IMR-90 (cell line): ENCODE measurements at regions not wholly inside any gene's neighbourhood (a gene's known extent, or its start where the extent isn't known, plus 50 kb on each side); places are given as distances from the start of the nearest gene placed in this dataset.

Experiments
- ATAC-seq: fragments of 200-7000 bp; cut with Tn5 transposase; 2 replicates; pipeline ENCODE4 v1.9.1; 2020; ENCODE audit warnings: low read depth, mild to moderate bottlenecking, moderate library complexity
- BruUV-seq: library from RNA; stranded (reverse); fragments of 400-500 nt; replicated peaks from 2 replicates; lab custom pipeline; 2021; lab: Mats Ljungman, UMichigan
- CTCF ChIA-PET: fragments of 300-600 bp; formaldehyde crosslinking; extraction: SDS; loops from one replicate; lab custom pipeline; 2021; ENCODE audit warnings: antibody characterized with exemption; lab: Yijun Ruan, JAX
- POLR2A ChIA-PET: fragments of 300-600 bp; sonication (Branson Sonifier 250); formaldehyde crosslinking; loops from one replicate; lab custom pipeline; 2022; ENCODE audit warnings: antibody characterized with exemption; ENCODE audit not compliant: unreplicated experiment; lab: Charles Lee
- DNase-seq: peaks from one replicate; pipeline ENCODE4 v3.0.0; 2013
- H2AFZ ChIP-seq: replicated peaks from 2 replicates; pipeline ENCODE3; 2013; ENCODE audit warnings: low read length, mild to moderate bottlenecking; ENCODE audit not compliant: poor library complexity
- H2AK5ac ChIP-seq: 2 replicates; pipeline ENCODE4 v1.6.1; 2013; ENCODE audit warnings: low read depth, low read length, inconsistent platforms
- H2AK9ac ChIP-seq: replicated peaks from 2 replicates; pipeline ENCODE3; 2013; ENCODE audit warnings: mild to moderate bottlenecking, low read depth, low read length, moderate library complexity; ENCODE audit not compliant: poor library complexity
- H2BK120ac ChIP-seq: 2 replicates; pipeline ENCODE4 v1.6.1; 2013; ENCODE audit warnings: low read depth, low read length, inconsistent platforms
- H2BK15ac ChIP-seq: 3 replicates; pipeline ENCODE4 v1.6.1; 2013; ENCODE audit warnings: low read depth, low read length, inconsistent platforms
- H2BK20ac ChIP-seq: 2 replicates; pipeline ENCODE4 v1.6.1; 2013; ENCODE audit warnings: low read depth, mild to moderate bottlenecking, inconsistent platforms, low read length, moderate library complexity
- H2BK5ac ChIP-seq: 2 replicates; pipeline ENCODE4 v1.6.1; 2013; ENCODE audit warnings: mild to moderate bottlenecking, low read depth, low read length, inconsistent platforms; ENCODE audit not compliant: poor library complexity, severe bottlenecking
- H3K14ac ChIP-seq: replicated peaks from 2 replicates; pipeline ENCODE4 v1.6.1; 2013; ENCODE audit warnings: low read depth, low read length, inconsistent platforms
- H3K18ac ChIP-seq: 2 replicates; pipeline ENCODE4 v1.6.1; 2013; ENCODE audit warnings: low read depth, low read length, control low read depth
- H3K23ac ChIP-seq: 2 replicates; pipeline ENCODE4 v1.6.1; 2013; ENCODE audit warnings: low read depth, low read length, inconsistent platforms
- H3K27ac ChIP-seq: 2 replicates; pipeline ENCODE4 v1.5.1; 2013; ENCODE audit warnings: mild to moderate bottlenecking, control low read depth, low read length; ENCODE audit not compliant: insufficient read depth
- H3K27me3 ChIP-seq: 2 replicates; pipeline ENCODE4 v1.6.1; 2013; ENCODE audit warnings: low read length; ENCODE audit not compliant: control insufficient read depth, insufficient read depth
- H3K36me3 ChIP-seq: 2 replicates; pipeline ENCODE4 v1.6.1; 2013; ENCODE audit warnings: low read length, mixed read lengths; ENCODE audit not compliant: control insufficient read depth, insufficient read depth
- H3K4ac ChIP-seq: 2 replicates; pipeline ENCODE4 v1.6.1; 2013; ENCODE audit warnings: low read depth, low read length, inconsistent platforms
- H3K4me1 ChIP-seq: 2 replicates; pipeline ENCODE4 v1.6.1; 2013; ENCODE audit warnings: low read length, mixed read lengths; ENCODE audit not compliant: control insufficient read depth, insufficient read depth
- H3K4me2 ChIP-seq: 2 replicates; pipeline ENCODE4 v1.6.1; 2013; ENCODE audit warnings: low read depth, mild to moderate bottlenecking, control low read depth, low read length, moderate library complexity
- H3K4me3 ChIP-seq: 2 replicates; pipeline ENCODE4 v1.5.1; 2013; ENCODE audit warnings: low read depth, mild to moderate bottlenecking, control low read depth, low read length, moderate library complexity; ENCODE audit not compliant: insufficient read depth
- H3K56ac ChIP-seq: 2 replicates; pipeline ENCODE4 v1.6.1; 2013; ENCODE audit warnings: low read length, inconsistent platforms; ENCODE audit not compliant: insufficient read depth; ENCODE audit errors: extremely low read depth
- H3K79me1 ChIP-seq, 2 experiments: 2 replicates each; pipeline ENCODE4 v1.6.1; 2013; ENCODE audit warnings: low read length in 2 of 2, inconsistent platforms in 1 of 2, low read depth in 1 of 2
- H3K9ac ChIP-seq: 2 replicates; pipeline ENCODE4 v1.6.1; 2013; ENCODE audit warnings: low read depth, low read length, control low read depth
- H3K9me1 ChIP-seq: 2 replicates; pipeline ENCODE4 v1.6.1; 2013; ENCODE audit warnings: low read length, inconsistent platforms; ENCODE audit not compliant: insufficient read depth
- H3K9me3 ChIP-seq: 2 replicates; pipeline ENCODE4 v1.6.1; 2013; ENCODE audit warnings: low read length; ENCODE audit not compliant: control insufficient read depth, insufficient read depth
- H4K20me1 ChIP-seq: 2 replicates; pipeline ENCODE4 v1.6.1; 2013; ENCODE audit warnings: low read length, inconsistent platforms; ENCODE audit not compliant: insufficient read depth
- H4K5ac ChIP-seq: 2 replicates; pipeline ENCODE4 v1.6.1; 2013; ENCODE audit warnings: mild to moderate bottlenecking, low read depth, low read length, control low read depth
- H4K8ac ChIP-seq, 2 experiments: 2 replicates each; pipeline ENCODE4 v1.6.1; 2013; ENCODE audit warnings: low read depth in 2 of 2, low read length in 2 of 2, control low read depth in 1 of 2, inconsistent platforms in 1 of 2
- H4K91ac ChIP-seq: 2 replicates; pipeline ENCODE4 v1.6.1; 2013; ENCODE audit warnings: low read depth, low read length, inconsistent platforms; ENCODE audit not compliant: insufficient read depth
- BHLHE40 ChIP-seq: fragments of 150-350 bp; IDR thresholded peaks from 2 replicates; pipeline ENCODE4 v1.6.1; 2016; ENCODE audit warnings: mild to moderate bottlenecking, low read depth, low read length
- CEBPB ChIP-seq: IDR thresholded peaks from 2 replicates; pipeline ENCODE4 v1.6.1; 2012; ENCODE audit warnings: low read depth, low read length, improper control_type of control experiment
- CHD1 ChIP-seq: IDR thresholded peaks from 2 replicates; pipeline ENCODE4 v1.6.1; 2012; ENCODE audit warnings: low read depth, low read length, improper control_type of control experiment
- FOS ChIP-seq: fragments of 150-350 bp; IDR thresholded peaks from 2 replicates; pipeline ENCODE4 v1.6.1; 2016; ENCODE audit warnings: low read depth, low read length
- MAFK ChIP-seq: IDR thresholded peaks from 2 replicates; pipeline ENCODE4 v1.6.1; 2012; ENCODE audit warnings: low read depth, low read length, improper control_type of control experiment
- MAZ ChIP-seq: IDR thresholded peaks from 2 replicates; pipeline ENCODE4 v1.6.1; 2012; ENCODE audit warnings: low read depth, mild to moderate bottlenecking, low read length, improper control_type of control experiment, moderate library complexity, borderline replicate concordance
- MXI1 ChIP-seq: IDR thresholded peaks from 2 replicates; pipeline ENCODE4 v1.6.1; 2012; ENCODE audit warnings: low read depth, mild to moderate bottlenecking, low read length, moderate library complexity, borderline replicate concordance
- NFE2L2 ChIP-seq: fragments of 150-350 bp; IDR thresholded peaks from 2 replicates; pipeline ENCODE4 v1.6.1; 2016; ENCODE audit warnings: low read depth, mild to moderate bottlenecking, low read length
- POLR2A ChIP-seq: IDR thresholded peaks from 2 replicates; pipeline ENCODE4 v1.6.1; 2012; ENCODE audit warnings: mild to moderate bottlenecking, low read depth, low read length
- RCOR1 ChIP-seq: IDR thresholded peaks from 2 replicates; pipeline ENCODE4 v1.6.1; 2012; ENCODE audit warnings: mild to moderate bottlenecking, low read length, improper control_type of control experiment; ENCODE audit not compliant: insufficient replicate concordance
- SMC3 ChIP-seq: fragments of 150-350 bp; IDR thresholded peaks from 2 replicates; pipeline ENCODE4 v1.6.1; 2016; ENCODE audit warnings: low read depth, mild to moderate bottlenecking, antibody characterized with exemption, low read length, moderate library complexity
- dilution Hi-C: fragments of 300-500 bp; cut with HindIII; formaldehyde crosslinking; loops from one replicate; pipeline ENCODE4 v1.14.3; 2018; ENCODE audit warnings: low sequenced_read_pairs; ENCODE audit not compliant: unreplicated experiment
- in situ Hi-C: fragments of 300-500 bp; cut with MboI; formaldehyde crosslinking; loops from 3 replicates; pipeline ENCODE4 v1.14.3; 2019; ENCODE audit warnings: low sequenced_read_pairs, inconsistent platforms, mixed read lengths
- intact Hi-C: fragments of 100-400 bp; cut with micrococcal nuclease; formaldehyde crosslinking; loops from 2 replicates; pipeline ENCODE4 v1.10.0; 2022
- TF ChIP-seq, protein P1 (sequence below): fragments of 150-350 bp; IDR thresholded peaks from 2 replicates; pipeline ENCODE4 v1.6.1; 2017; ENCODE audit warnings: mild to moderate bottlenecking, antibody characterized with exemption, low read length, low read depth
- TF ChIP-seq, protein P2 (sequence below): conservative IDR thresholded peaks from 2 replicates; pipeline ENCODE4 v1.5.1; 2012; ENCODE audit warnings: mild to moderate bottlenecking, low read depth, low read length, improper control_type of control experiment
- TF ChIP-seq, protein P3 (sequence below): fragments of 150-350 bp; IDR thresholded peaks from 2 replicates; pipeline ENCODE4 v1.6.1; 2016; ENCODE audit warnings: low read depth, mild to moderate bottlenecking, low read length, moderate library complexity, borderline replicate concordance

DNA sequence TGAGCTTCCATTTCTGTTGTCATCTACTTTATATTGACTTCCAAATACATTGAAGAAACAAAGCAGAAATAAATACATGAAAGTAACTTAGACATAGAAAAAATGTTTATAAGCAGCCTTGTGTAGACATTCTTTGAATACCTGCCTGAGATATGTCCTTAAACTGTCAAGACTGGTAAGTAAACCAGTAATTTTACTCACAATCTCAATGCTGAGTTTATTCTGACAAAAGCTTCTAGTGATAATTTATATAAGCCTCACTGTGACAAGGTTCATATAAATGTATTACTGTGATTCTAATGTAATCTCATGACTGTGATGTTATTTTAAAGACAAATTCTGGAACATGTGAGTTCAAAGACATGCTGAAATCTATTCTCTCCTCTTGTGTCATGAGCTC, 516.7 kb upstream of the B3GALT2 start:
- H3K36me3 ChIP-seq, result no peaks in the 10 kb centered on the region
- no peak overlapping the region for H4K91ac ChIP-seq

More for the DNA sequence above, 516.7 kb upstream of the B3GALT2 start:
- H3K4me3 ChIP-seq, result no peak overlapping the region
- BruUV-seq, result no TSS peak
- no peak overlapping the region for H2BK5ac ChIP-seq
- no peak overlapping the region for H3K14ac ChIP-seq
- ChIA-PET CTCF (no interaction called here), POLR2A (interaction anchor here (0.6 kb wide), 1 partner anchor 105 kb away, joined by 3 read pairs; no protein-coding TSS in a partner anchor)
- no peak overlapping the region for H3K4me2 ChIP-seq
- peaks cover 3% of the 10 kb centered on the region; the same call in 1 of the 2 replicates for H3K9me3 ChIP-seq
- no peak overlapping the region for H3K9ac ChIP-seq
- H3K4ac ChIP-seq, result no peak overlapping the region
- no peak overlapping the region for H3K27ac ChIP-seq
- H3K18ac ChIP-seq, result no peak overlapping the region; the same call in 1 of the 2 replicates
- peaks cover 7% of the 10 kb centered on the region for H3K4me1 ChIP-seq
- no peaks in the 10 kb centered on the region for H3K27me3 ChIP-seq
- H4K20me1 ChIP-seq, result no peaks in the 10 kb centered on the region
- no peak overlapping the region for H2BK20ac ChIP-seq
- DNase-seq, result no peak
- H3K56ac ChIP-seq, result no peak overlapping the region
- intact Hi-C loops, result no loop called here
- no peak overlapping the region for H2AK5ac ChIP-seq
- no peak overlapping the region for H2BK15ac ChIP-seq
- no peak for ATAC-seq
- H4K8ac ChIP-seq, result no peak overlapping the region
- TF ChIP-seq MAFK (no peak), FOS (no peak), BHLHE40 (no peak), RCOR1 (no peak), SMC3 (no peak), CHD1 (no peak), CEBPB (no peak), MXI1 (no peak), NFE2L2 (no peak), POLR2A (no peak), MAZ (no peak)
- TF ChIP-seq, protein P1, sequence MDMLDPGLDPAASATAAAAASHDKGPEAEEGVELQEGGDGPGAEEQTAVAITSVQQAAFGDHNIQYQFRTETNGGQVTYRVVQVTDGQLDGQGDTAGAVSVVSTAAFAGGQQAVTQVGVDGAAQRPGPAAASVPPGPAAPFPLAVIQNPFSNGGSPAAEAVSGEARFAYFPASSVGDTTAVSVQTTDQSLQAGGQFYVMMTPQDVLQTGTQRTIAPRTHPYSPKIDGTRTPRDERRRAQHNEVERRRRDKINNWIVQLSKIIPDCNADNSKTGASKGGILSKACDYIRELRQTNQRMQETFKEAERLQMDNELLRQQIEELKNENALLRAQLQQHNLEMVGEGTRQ, result no peak
- TF ChIP-seq, protein P2, sequence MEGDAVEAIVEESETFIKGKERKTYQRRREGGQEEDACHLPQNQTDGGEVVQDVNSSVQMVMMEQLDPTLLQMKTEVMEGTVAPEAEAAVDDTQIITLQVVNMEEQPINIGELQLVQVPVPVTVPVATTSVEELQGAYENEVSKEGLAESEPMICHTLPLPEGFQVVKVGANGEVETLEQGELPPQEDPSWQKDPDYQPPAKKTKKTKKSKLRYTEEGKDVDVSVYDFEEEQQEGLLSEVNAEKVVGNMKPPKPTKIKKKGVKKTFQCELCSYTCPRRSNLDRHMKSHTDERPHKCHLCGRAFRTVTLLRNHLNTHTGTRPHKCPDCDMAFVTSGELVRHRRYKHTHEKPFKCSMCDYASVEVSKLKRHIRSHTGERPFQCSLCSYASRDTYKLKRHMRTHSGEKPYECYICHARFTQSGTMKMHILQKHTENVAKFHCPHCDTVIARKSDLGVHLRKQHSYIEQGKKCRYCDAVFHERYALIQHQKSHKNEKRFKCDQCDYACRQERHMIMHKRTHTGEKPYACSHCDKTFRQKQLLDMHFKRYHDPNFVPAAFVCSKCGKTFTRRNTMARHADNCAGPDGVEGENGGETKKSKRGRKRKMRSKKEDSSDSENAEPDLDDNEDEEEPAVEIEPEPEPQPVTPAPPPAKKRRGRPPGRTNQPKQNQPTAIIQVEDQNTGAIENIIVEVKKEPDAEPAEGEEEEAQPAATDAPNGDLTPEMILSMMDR, result no peak
- TF ChIP-seq, protein P3, sequence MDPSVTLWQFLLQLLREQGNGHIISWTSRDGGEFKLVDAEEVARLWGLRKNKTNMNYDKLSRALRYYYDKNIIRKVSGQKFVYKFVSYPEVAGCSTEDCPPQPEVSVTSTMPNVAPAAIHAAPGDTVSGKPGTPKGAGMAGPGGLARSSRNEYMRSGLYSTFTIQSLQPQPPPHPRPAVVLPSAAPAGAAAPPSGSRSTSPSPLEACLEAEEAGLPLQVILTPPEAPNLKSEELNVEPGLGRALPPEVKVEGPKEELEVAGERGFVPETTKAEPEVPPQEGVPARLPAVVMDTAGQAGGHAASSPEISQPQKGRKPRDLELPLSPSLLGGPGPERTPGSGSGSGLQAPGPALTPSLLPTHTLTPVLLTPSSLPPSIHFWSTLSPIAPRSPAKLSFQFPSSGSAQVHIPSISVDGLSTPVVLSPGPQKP, result no peak
- in situ Hi-C loops, result no loop called here
- no peak overlapping the region for H3K23ac ChIP-seq
- dilution Hi-C loops, result no loop called here
- no peak overlapping the region for H2AK9ac ChIP-seq
- H3K9me1 ChIP-seq, result peaks cover 4% of the 10 kb centered on the region
- no peak overlapping the region for H2AFZ ChIP-seq
- no peak overlapping the region for H2BK120ac ChIP-seq
- no peak overlapping the region for H4K5ac ChIP-seq
- H3K79me1 ChIP-seq, result no peaks in the 10 kb centered on the region
